LNCAP (cell line): ENCODE measurements at regions not wholly inside any gene's neighbourhood (a gene's known extent, or its start where the extent isn't known, plus 50 kb on each side); places are given as distances from the start of the nearest gene placed in this dataset.

Experiments used
- TF ChIP-seq, protein P1 (sequence below): fragments of 450-650 bp; IDR thresholded peaks from 2 replicates; pipeline ENCODE4 v1.5.1; 2017; ENCODE audit warnings: mild to moderate bottlenecking

- TF ChIP-seq, protein P1, sequence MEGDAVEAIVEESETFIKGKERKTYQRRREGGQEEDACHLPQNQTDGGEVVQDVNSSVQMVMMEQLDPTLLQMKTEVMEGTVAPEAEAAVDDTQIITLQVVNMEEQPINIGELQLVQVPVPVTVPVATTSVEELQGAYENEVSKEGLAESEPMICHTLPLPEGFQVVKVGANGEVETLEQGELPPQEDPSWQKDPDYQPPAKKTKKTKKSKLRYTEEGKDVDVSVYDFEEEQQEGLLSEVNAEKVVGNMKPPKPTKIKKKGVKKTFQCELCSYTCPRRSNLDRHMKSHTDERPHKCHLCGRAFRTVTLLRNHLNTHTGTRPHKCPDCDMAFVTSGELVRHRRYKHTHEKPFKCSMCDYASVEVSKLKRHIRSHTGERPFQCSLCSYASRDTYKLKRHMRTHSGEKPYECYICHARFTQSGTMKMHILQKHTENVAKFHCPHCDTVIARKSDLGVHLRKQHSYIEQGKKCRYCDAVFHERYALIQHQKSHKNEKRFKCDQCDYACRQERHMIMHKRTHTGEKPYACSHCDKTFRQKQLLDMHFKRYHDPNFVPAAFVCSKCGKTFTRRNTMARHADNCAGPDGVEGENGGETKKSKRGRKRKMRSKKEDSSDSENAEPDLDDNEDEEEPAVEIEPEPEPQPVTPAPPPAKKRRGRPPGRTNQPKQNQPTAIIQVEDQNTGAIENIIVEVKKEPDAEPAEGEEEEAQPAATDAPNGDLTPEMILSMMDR: no peak
These were observed 1796.4 kb downstream of the EFNA5 start for GRCh38 chr5:105874316-105874715.

DNA sequence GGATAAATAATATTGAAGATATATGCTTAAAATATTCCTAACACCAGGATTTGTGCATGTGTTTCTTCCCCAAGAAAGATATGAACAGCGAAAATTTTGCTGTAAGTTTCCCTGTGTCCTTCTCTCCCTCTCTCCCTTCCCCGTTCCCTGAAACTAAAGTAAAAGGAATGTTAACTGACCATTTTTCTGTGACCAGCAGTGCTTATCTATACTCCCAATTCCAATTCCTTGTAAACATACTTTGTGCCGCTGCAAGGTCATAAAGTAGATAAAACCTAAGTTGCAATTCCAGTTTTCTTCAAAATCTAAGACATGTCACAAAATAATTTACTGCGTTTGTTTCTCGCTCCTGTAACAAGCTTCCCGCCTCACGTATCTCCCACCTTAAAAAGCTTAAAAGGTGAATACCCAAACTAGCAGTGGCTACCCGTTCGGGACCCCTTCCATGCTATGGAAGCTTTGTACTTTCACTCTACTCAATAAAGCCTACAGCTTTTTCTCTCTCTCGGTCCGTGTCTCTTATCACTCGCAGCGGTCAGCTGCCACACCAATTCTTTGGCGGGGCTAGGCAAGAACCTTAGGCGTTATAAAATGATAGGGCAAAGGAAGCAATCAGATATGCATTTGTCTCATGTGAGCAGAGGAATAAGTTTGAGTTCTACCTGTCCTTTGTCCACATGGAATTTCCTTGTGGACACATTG lies 1798.0 kb downstream of the EFNA5 start:
- TF ChIP-seq, protein P1: no peak

DNA sequence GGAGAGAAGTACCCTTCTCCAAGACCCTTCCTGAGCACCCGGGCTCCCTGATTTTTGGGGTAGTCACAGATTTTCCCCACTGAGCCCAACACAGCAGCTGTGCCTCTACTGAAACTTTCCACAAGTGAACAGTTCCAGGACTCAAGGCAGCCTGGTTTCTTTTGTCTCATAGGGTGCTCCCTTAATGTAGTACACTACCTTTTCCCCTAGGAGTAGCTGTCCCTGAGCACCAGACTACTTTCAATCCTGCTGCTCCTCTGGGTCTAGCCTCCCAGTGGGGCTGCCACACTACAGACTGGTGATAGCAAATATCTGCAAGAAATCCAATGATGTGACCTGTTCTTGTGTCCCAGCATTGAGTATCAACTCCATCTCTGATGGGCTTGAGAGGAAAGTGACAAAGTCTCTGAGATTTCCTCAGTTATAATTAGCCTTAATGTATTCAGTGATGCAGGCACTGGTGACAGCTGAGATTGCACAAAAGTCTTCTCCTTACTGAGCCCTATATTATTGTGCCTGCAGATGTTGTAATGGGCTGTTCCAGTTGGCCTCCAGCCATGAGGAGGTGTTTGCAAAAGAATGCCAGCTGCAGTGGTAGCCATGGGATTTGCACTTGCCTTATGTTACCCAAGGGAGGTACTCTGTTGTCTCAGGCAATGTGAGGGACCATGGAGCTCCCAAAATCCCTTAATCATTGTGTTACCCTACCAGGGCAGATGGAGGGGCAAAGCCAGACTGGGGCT lies 1802.5 kb downstream of the EFNA5 start:
- TF ChIP-seq, protein P1: no peak

GRCh38 chr5:105865834-105866233 lies 1804.9 kb downstream of the EFNA5 start:
- TF ChIP-seq, protein P1: no peak

- TF ChIP-seq, protein P1: no peak
These were observed 1821.0 kb downstream of the EFNA5 start for GRCh38 chr5:105849701-105850100.

DNA sequence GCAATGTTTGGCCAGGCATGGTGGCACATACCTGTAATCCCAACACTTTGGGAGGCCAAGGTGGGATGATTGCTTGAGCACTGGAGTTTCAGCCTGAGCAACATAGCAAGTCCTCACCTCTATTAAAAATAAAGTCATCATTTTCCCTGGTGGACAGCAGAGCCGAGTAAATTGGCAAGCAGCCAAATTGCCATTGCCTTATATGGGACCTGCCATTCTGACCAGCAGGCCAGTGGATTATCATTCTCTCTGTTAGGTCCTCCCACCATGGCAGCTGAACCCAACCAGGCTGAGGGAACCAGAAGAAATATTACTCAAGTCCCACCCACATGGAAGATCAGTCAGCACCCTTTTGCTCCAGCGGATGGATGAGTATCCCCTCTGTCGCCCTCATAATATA lies 1829.9 kb downstream of the EFNA5 start:
- TF ChIP-seq, protein P1: no peak

DNA sequence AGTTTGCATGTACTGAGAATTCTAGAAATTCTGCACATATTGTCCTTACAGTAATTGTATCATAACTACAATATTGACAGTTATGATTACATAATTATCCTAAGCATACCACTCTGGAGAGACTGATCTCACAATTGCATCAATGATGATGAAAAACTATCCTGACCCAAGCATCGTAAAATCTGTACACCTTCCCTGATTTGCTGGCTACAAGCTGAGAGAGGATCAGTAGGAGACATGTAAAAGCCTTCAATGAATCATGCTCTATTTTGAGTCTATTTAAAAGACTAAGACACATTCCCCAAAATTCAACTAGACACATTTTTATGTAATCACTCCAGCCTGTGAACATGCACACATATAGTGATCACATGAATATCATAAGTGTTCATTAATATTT lies 1833.8 kb downstream of the EFNA5 start:
- TF ChIP-seq, protein P1: no peak
